Trophoblast cell (in vitro differentiated cells and primary cell): ENCODE measurements at regions not wholly inside any gene's neighbourhood (a gene's known extent, or its start where the extent isn't known, plus 50 kb on each side); places are given as distances from the start of the nearest gene placed in this dataset.

Experiments
- DNase-seq, 2 donors: peaks; one replicate each; pipeline ENCODE4 v3.0.0-alpha.2; 2016
- H2AFZ ChIP-seq: 2 replicates; pipeline ENCODE4 v1.6.1; 2013; ENCODE audit warnings: low read length, moderate library complexity, mild to moderate bottlenecking; ENCODE audit not compliant: insufficient read depth, poor library complexity
- H2AK5ac ChIP-seq: 2 replicates; pipeline ENCODE4 v1.6.1; 2013; ENCODE audit warnings: mild to moderate bottlenecking, low read length
- H2BK120ac ChIP-seq: 2 replicates; pipeline ENCODE4 v1.6.1; 2013; ENCODE audit warnings: low read length, mild to moderate bottlenecking, moderate library complexity; ENCODE audit not compliant: insufficient read depth, poor library complexity
- H2BK12ac ChIP-seq: 2 replicates; pipeline ENCODE4 v1.6.1; 2013; ENCODE audit warnings: mild to moderate bottlenecking, low read length, moderate library complexity
- H2BK5ac ChIP-seq: 2 replicates; pipeline ENCODE4 v1.6.1; 2013; ENCODE audit warnings: low read length, low read depth, moderate library complexity, mild to moderate bottlenecking; ENCODE audit not compliant: poor library complexity
- H3K14ac ChIP-seq: 2 replicates; pipeline ENCODE4 v1.6.1; 2013; ENCODE audit warnings: mild to moderate bottlenecking, low read length
- H3K18ac ChIP-seq: 2 replicates; pipeline ENCODE4 v1.6.1; 2013; ENCODE audit warnings: mild to moderate bottlenecking, low read length
- H3K23ac ChIP-seq: 2 replicates; pipeline ENCODE4 v1.6.1; 2013; ENCODE audit warnings: low read length
- H3K27ac ChIP-seq: 2 replicates; pipeline ENCODE4 v1.5.1; 2013; ENCODE audit warnings: low read depth, mild to moderate bottlenecking, inconsistent platforms, low read length, moderate library complexity
- H3K27me3 ChIP-seq: 2 replicates; pipeline ENCODE4 v1.6.1; 2013; ENCODE audit warnings: inconsistent platforms, mild to moderate bottlenecking, low read length, moderate library complexity; ENCODE audit not compliant: insufficient read depth
- H3K36me3 ChIP-seq, 2 experiments: 1 replicate in 1 of 2; 2 replicates in 1 of 2; pipeline ENCODE4 v1.6.1; 2013; ENCODE audit warnings: low read length in 2 of 2, mild to moderate bottlenecking in 2 of 2, moderate library complexity in 1 of 2; ENCODE audit not compliant: insufficient read depth in 2 of 2, control insufficient read depth in 1 of 2
- H3K4ac ChIP-seq: 2 replicates; pipeline ENCODE4 v1.6.1; 2013; ENCODE audit warnings: low read depth, mild to moderate bottlenecking, low read length, moderate library complexity
- H3K4me1 ChIP-seq, 2 experiments: 1 replicate in 1 of 2; 2 replicates in 1 of 2; pipeline ENCODE4 v1.6.1; 2013; ENCODE audit warnings: low read length in 2 of 2, mild to moderate bottlenecking in 2 of 2, moderate library complexity in 1 of 2; ENCODE audit not compliant: insufficient read depth in 2 of 2, control insufficient read depth in 1 of 2
- H3K4me2 ChIP-seq: 2 replicates; pipeline ENCODE4 v1.6.1; 2013; ENCODE audit warnings: inconsistent platforms, mild to moderate bottlenecking, low read length, moderate library complexity
- H3K4me3 ChIP-seq: 2 replicates; pipeline ENCODE4 v1.5.1; 2013; ENCODE audit warnings: mild to moderate bottlenecking, low read depth, low read length, inconsistent platforms
- H3K79me1 ChIP-seq: one replicate; pipeline ENCODE4 v1.6.1; 2013; ENCODE audit warnings: low read length
- H3K79me2 ChIP-seq: 2 replicates; pipeline ENCODE4 v1.6.1; 2013; ENCODE audit warnings: low read length, mild to moderate bottlenecking; ENCODE audit not compliant: control insufficient read depth, insufficient read depth, poor library complexity
- H3K9ac ChIP-seq: 2 replicates; pipeline ENCODE4 v1.6.1; 2013; ENCODE audit warnings: mild to moderate bottlenecking, low read length
- H3K9me3 ChIP-seq: 2 replicates; pipeline ENCODE4 v1.6.1; 2013; ENCODE audit warnings: low read depth, mild to moderate bottlenecking, control low read depth, inconsistent platforms, low read length; ENCODE audit not compliant: insufficient read depth
- H4K12ac ChIP-seq: 2 replicates; pipeline ENCODE4 v1.6.1; 2013; ENCODE audit warnings: low read depth, mild to moderate bottlenecking, low read length, moderate library complexity
- H4K8ac ChIP-seq: 2 replicates; pipeline ENCODE4 v1.6.1; 2013; ENCODE audit warnings: low read depth, mild to moderate bottlenecking, low read length, moderate library complexity
- H4K91ac ChIP-seq: one replicate; pipeline ENCODE4 v1.6.1; 2013; ENCODE audit warnings: low read depth, mild to moderate bottlenecking, low read length, moderate library complexity
- WGBS: extraction: QIAGEN DNeasy Blood & Tissue Kit; methylation state at CpG from one replicate; pipeline ENCODE4 v1.1.7; 2013; ENCODE audit warnings: missing lambda C conversion rate; ENCODE audit not compliant: insufficient read length, insufficient coverage; ENCODE audit errors: extremely low coverage; 5-methylcytosine and 5-hydroxymethylcytosine counted together

GRCh38 chr6:112470376-112470775 is 123.2 kb downstream of the RFPL4B start:
- Histone ChIP-seq H3K23ac (no peak overlapping the region), H3K9me3 (no peaks in the 10 kb centered on the region), H3K4me1 (peaks cover 2 to 3% of the 10 kb centered on the region in 2 experiments), H3K4me3 (no peak overlapping the region), H2BK5ac (no peak overlapping the region), H3K14ac (no peak overlapping the region), H3K36me3 (no peaks in the 10 kb centered on the region), H2BK120ac (no peak overlapping the region), H2AK5ac (no peak overlapping the region), H4K91ac (no peak overlapping the region), H3K79me2 (no peaks in the 10 kb centered on the region), H3K27ac (no peak overlapping the region), H3K4me2 (no peak overlapping the region), H4K8ac (peak overlapping the region; percentile 35), H3K9ac (no peak overlapping the region), H4K12ac (no peak overlapping the region), H2AFZ (no peak overlapping the region), H2BK12ac (peak overlapping the region; percentile 32), H3K79me1 (peaks cover 2% of the 10 kb centered on the region), H3K18ac (no peak overlapping the region), H3K27me3 (no peaks in the 10 kb centered on the region), H3K4ac (no peak overlapping the region)
- no CpG with 5 or more reads among the region's 4 CpGs for WGBS
- DNase-seq, result no peak

GRCh38 chr6:112470950-112471349 is 123.8 kb downstream of the RFPL4B start:
- Histone ChIP-seq H3K36me3 (no peaks in the 10 kb centered on the region), H3K4me3 (no peak overlapping the region), H4K91ac (no peak overlapping the region), H2BK12ac (peak overlapping the region; percentile 15), H2BK120ac (no peak overlapping the region), H4K12ac (no peak overlapping the region), H3K27me3 (no peaks in the 10 kb centered on the region), H3K79me2 (no peaks in the 10 kb centered on the region), H3K9me3 (no peaks in the 10 kb centered on the region), H3K9ac (no peak overlapping the region), H3K27ac (no peak overlapping the region), H2AFZ (no peak overlapping the region), H2AK5ac (no peak overlapping the region), H4K8ac (no peak overlapping the region), H3K23ac (no peak overlapping the region), H2BK5ac (no peak overlapping the region), H3K4me1 (peaks cover 2 to 3% of the 10 kb centered on the region in 2 experiments), H3K4me2 (no peak overlapping the region), H3K18ac (no peak overlapping the region), H3K14ac (no peak overlapping the region), H3K4ac (no peak overlapping the region), H3K79me1 (peaks cover 2% of the 10 kb centered on the region)
- peak in 1 of 2 donors; percentile 21 for DNase-seq
- no CpG with 5 or more reads among the region's 1 CpG for WGBS

GRCh38 chr6:112475083-112475482 is 128.0 kb downstream of the RFPL4B start:
- no peak overlapping the region for H4K8ac ChIP-seq

GRCh38 chr6:112477125-112477524 is 130.0 kb downstream of the RFPL4B start:
- Histone ChIP-seq H2BK12ac (no peak overlapping the region), H4K8ac (no peak overlapping the region), H2BK120ac (no peak overlapping the region), H3K79me2 (no peaks in the 10 kb centered on the region), H3K36me3 (no peaks in the 10 kb centered on the region), H2AFZ (no peak overlapping the region), H3K9ac (no peak overlapping the region), H3K18ac (no peak overlapping the region), H3K4me2 (no peak overlapping the region), H3K4me1 (no peaks in the 10 kb centered on the region), H3K14ac (no peak overlapping the region), H3K9me3 (no peaks in the 10 kb centered on the region), H2AK5ac (no peak overlapping the region), H3K23ac (no peak overlapping the region), H4K91ac (no peak overlapping the region), H4K12ac (no peak overlapping the region), H3K27me3 (no peaks in the 10 kb centered on the region), H3K27ac (no peak overlapping the region), H3K79me1 (no peaks in the 10 kb centered on the region), H3K4me3 (no peak overlapping the region), H3K4ac (no peak overlapping the region), H2BK5ac (no peak overlapping the region)
- WGBS, result no CpG with 5 or more reads among the region's 5 CpGs
- DNase-seq, result no peak

More at GRCh38 chr6:112475083-112475482, 128.0 kb downstream of the RFPL4B start:
- Histone ChIP-seq H3K27ac (no peak overlapping the region), H3K9ac (no peak overlapping the region), H3K4ac (no peak overlapping the region), H3K4me2 (no peak overlapping the region), H2BK5ac (no peak overlapping the region), H3K4me3 (no peak overlapping the region), H3K9me3 (no peaks in the 10 kb centered on the region), H2AK5ac (no peak overlapping the region), H2BK12ac (no peak overlapping the region), H3K27me3 (no peaks in the 10 kb centered on the region), H3K36me3 (no peaks in the 10 kb centered on the region), H3K18ac (no peak overlapping the region), H3K79me2 (no peaks in the 10 kb centered on the region), H4K12ac (no peak overlapping the region), H2AFZ (no peak overlapping the region), H2BK120ac (no peak overlapping the region), H3K23ac (no peak overlapping the region), H3K14ac (no peak overlapping the region), H3K79me1 (no peaks in the 10 kb centered on the region), H4K91ac (no peak overlapping the region), H3K4me1 (peaks cover 0 to 2% of the 10 kb centered on the region in 2 experiments)
- DNase-seq, result no peak
